Stomach (tissue), 8 donors: ENCODE measurements at regions not wholly inside any gene's neighbourhood (a gene's known extent, or its start where the extent isn't known, plus 50 kb on each side); places are given as distances from the start of the nearest gene placed in this dataset.

Experiments used
- DNase-seq, 2 donors: peaks; one replicate each; pipeline versions ENCODE4 v3.0.0 to v3.0.0-alpha.2; 2013 to 2019
- H3K27ac ChIP-seq, 5 donors: fragments of 200-600 bp in 4 of 5; sonication (generic) in 4 of 5; one replicate each; pipeline ENCODE4 v1.5.1; 2013 to 2019; ENCODE audit warnings: mild to moderate bottlenecking in 1 of 5, moderate library complexity in 1 of 5
- H3K27me3 ChIP-seq, 3 donors: fragments of 200-600 bp; sonication (generic); one replicate each; pipeline ENCODE4 v1.5.1; 2017 to 2019; ENCODE audit warnings: mixed run types in 1 of 3
- H3K36me3 ChIP-seq, 4 donors: fragments of 200-600 bp; sonication (generic); 1 replicate in 3 of 4; 2 replicates in 1 of 4; pipeline ENCODE4 v1.5.1; 2016 to 2019
- H3K4me1 ChIP-seq, 4 donors: fragments of 200-600 bp; sonication (generic); one replicate each; pipeline ENCODE4 v1.5.1; 2016 to 2019
- H3K4me3 ChIP-seq, 4 donors: fragments of 200-600 bp; sonication (generic) in 3 of 4; one replicate each; pipeline ENCODE4 v1.5.1; 2016 to 2019; ENCODE audit warnings: mild to moderate bottlenecking in 1 of 4
- H3K9me3 ChIP-seq, 4 donors: fragments of 200-600 bp; sonication (generic); one replicate each; pipeline ENCODE4 v1.5.1; 2016 to 2019
- CTCF ChIP-seq, 7 experiments: fragments of 450-650 bp in 4 of 7; fragments of 200-600 bp in 3 of 7; sonication (generic) in 3 of 7; IDR thresholded peaks; one replicate each; pipeline ENCODE4 v1.5.1; 2016 to 2019; ENCODE audit warnings: antibody characterized with exemption in 7 of 7, control low read depth in 2 of 7, mild to moderate bottlenecking in 1 of 7
- EP300 ChIP-seq: sonication (generic); formaldehyde crosslinking; IDR thresholded peaks from one replicate; pipeline ENCODE4 v1.6.1; 2017; ENCODE audit warnings: antibody characterized with exemption
- POLR2A ChIP-seq, 4 donors: fragments of 450-650 bp; IDR thresholded peaks; one replicate each; pipeline ENCODE4 v1.6.1; 2016; ENCODE audit warnings: antibody characterized with exemption in 4 of 4, control low read depth in 2 of 4, mild to moderate bottlenecking in 1 of 4, moderate library complexity in 1 of 4
- POLR2AphosphoS5 ChIP-seq, 3 donors: sonication (generic); formaldehyde crosslinking; IDR thresholded peaks; one replicate each; pipeline ENCODE4 v1.6.1; 2016; ENCODE audit warnings: antibody characterized with exemption in 3 of 3
- WGBS, 5 donors: extraction: QIAGEN DNeasy Blood & Tissue Kit in 3 of 5; methylation state at CpG; one replicate each; pipeline versions ENCODE4 v1.1.5 to v1.1.7; 2013 to 2018; 5-methylcytosine and 5-hydroxymethylcytosine counted together
- intact Hi-C: fragments of 100-400 bp; cut with DNase I; formaldehyde crosslinking; loops from one replicate; pipeline ENCODE4 v1.15.1; 2023; ENCODE audit warnings: low total_unique reads
- donor health status: healthy with polysubstance abuse.
- donor health status: Bipolar disorder and iron deficiency.
- donor health status: healthy.

DNA sequence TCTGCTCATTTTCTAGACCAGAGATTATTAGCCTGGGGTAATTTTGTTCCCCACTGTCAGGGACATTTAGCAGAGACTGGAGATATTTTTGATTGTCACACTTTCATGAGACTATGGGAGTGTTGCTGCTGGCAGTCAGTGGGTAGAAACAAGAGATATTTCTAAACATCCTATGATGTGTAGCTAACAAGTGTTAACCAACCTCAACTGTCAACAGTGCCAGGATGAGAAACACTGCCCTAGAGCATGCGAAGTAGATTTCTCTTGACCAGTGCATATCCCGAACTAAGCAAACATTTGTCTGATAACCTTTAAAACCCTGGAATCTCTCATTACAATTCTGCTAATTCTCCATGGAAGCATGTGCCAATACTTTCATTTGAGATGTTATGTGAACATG is 607.4 kb upstream of the TMPRSS15 start:
- WGBS, 5 donors = 26 to 39% (median 34%) methylated on average over 2 of the region's 2 CpGs
- Histone ChIP-seq H3K9me3 (no peaks in the 10 kb centered on the region), H3K36me3 (no peaks in the 10 kb centered on the region), H3K4me3 (no peak overlapping the region), H3K27ac (no peak overlapping the region), H3K4me1 (no peaks in the 10 kb centered on the region), H3K27me3 (no peaks in the 10 kb centered on the region)
- DNase-seq = no peak
- TF ChIP-seq POLR2A (IDR thresholded peaks at IDR 0.05) (no peak), POLR2AphosphoS5 (IDR thresholded peaks at IDR 0.05) (no peak), EP300 (no peak), CTCF (IDR thresholded peaks at IDR 0.05) (no peak)
- intact Hi-C loops = no loop called here

DNA sequence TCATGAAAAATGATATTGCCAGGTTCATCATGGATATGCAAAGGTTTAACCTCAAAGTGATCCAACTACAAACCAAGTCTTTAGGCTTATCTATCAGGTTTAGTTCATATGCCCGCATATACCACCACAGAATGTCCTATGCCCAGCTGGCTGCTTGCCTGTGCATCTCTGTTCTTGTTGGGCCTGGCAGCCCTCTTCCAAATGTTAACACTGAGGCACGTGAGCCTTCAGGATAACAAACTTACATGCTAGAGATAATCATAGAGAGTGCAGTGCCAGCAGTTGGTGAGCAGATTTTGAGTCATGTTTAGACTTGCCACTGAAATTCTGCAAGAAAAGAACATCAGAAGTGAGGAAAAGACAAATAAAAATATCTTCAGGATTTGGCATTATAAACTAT is 607.9 kb upstream of the TMPRSS15 start:
- intact Hi-C loops = no loop called here
- 36 to 56% (median 45%) methylated on average over 2 of the region's 2 CpGs for WGBS, 5 donors
- H3K9me3 ChIP-seq = no peaks in the 10 kb centered on the region
- no peaks in the 10 kb centered on the region for H3K36me3 ChIP-seq
- no peaks in the 10 kb centered on the region for H3K27me3 ChIP-seq
- DNase-seq = no peak
- no peak overlapping the region for H3K27ac ChIP-seq
- H3K4me1 ChIP-seq = no peaks in the 10 kb centered on the region
- TF ChIP-seq POLR2AphosphoS5 (IDR thresholded peaks at IDR 0.05) (no peak), CTCF (IDR thresholded peaks at IDR 0.05) (no peak), EP300 (no peak), POLR2A (IDR thresholded peaks at IDR 0.05) (no peak)
- H3K4me3 ChIP-seq = no peak overlapping the region

- H3K9me3 ChIP-seq = no peaks in the 10 kb centered on the region
- no peaks in the 10 kb centered on the region for H3K36me3 ChIP-seq
- TF ChIP-seq EP300 = no peak
- no peak for TF ChIP-seq CTCF (IDR thresholded peaks at IDR 0.05)
- no peak for TF ChIP-seq POLR2A (IDR thresholded peaks at IDR 0.05)
- no peak for TF ChIP-seq POLR2AphosphoS5 (IDR thresholded peaks at IDR 0.05)
- 67 to 83% (median 76%) methylated on average over 3 of the region's 3 CpGs for WGBS, 5 donors
- no peaks in the 10 kb centered on the region for H3K4me1 ChIP-seq
- H3K27me3 ChIP-seq = no peaks in the 10 kb centered on the region
- DNase-seq = no peak
- intact Hi-C loops = no loop called here
- H3K4me3 ChIP-seq = no peak overlapping the region
- H3K27ac ChIP-seq = no peak overlapping the region
Measured at GRCh38 chr21:19013916-19014315, 610.3 kb upstream of the TMPRSS15 start.

GRCh38 chr21:19018529-19018928 is 614.9 kb upstream of the TMPRSS15 start:
- no peak for TF ChIP-seq CTCF (IDR thresholded peaks at IDR 0.05)
- no peak for TF ChIP-seq POLR2A (IDR thresholded peaks at IDR 0.05)
- no peak for TF ChIP-seq EP300
- no peak for TF ChIP-seq POLR2AphosphoS5 (IDR thresholded peaks at IDR 0.05)
- DNase-seq = no peak
- Histone ChIP-seq H3K4me1 (no peaks in the 10 kb centered on the region), H3K36me3 (no peaks in the 10 kb centered on the region), H3K27me3 (no peaks in the 10 kb centered on the region), H3K4me3 (no peak overlapping the region), H3K9me3 (no peaks in the 10 kb centered on the region), H3K27ac (no peak overlapping the region)
- intact Hi-C loops = no loop called here
- WGBS, 5 donors = 53 to 74% (median 70%) methylated on average over 3 of the region's 3 CpGs
